K562 (cell line): ENCODE measurements at regions not wholly inside any gene's neighbourhood (a gene's known extent, or its start where the extent isn't known, plus 50 kb on each side); places are given as distances from the start of the nearest gene placed in this dataset.

ENCODE experiments used
- ARID3B ChIP-seq: fragments of 250-450 bp; sonication (Bioruptor Pico); IDR thresholded peaks from 2 replicates; pipeline ENCODE4 v1.4.0; 2020; ENCODE audit warnings: borderline replicate concordance
- CEBPG ChIP-seq, 3 experiments: fragments of 200-800 bp in 1 of 3; sonication (Bioruptor generic) in 1 of 3; sonication (generic) in 1 of 3; formaldehyde crosslinking in 1 of 3; IDR thresholded peaks in 2 of 3; conservative IDR thresholded peaks in 1 of 3; 2 replicates each; pipeline versions ENCODE4 v1.6.1 to v1.8.0; 2016 to 2022; ENCODE audit warnings: missing compliant biosample characterization in 2 of 3, missing genetic modification characterization in 2 of 3, mild to moderate bottlenecking in 1 of 3, missing genetic modification reagents in 1 of 3
- DACH1 ChIP-seq: fragments of 450-650 bp; IDR thresholded peaks from 2 replicates; pipeline ENCODE4 v1.6.1; 2018; ENCODE audit not compliant: partially characterized antibody
- EP400 ChIP-seq: fragments of 450-650 bp; IDR thresholded peaks from 2 replicates; pipeline ENCODE4 v1.6.1; 2017; ENCODE audit warnings: antibody characterized with exemption, mild to moderate bottlenecking, moderate library complexity
- HDAC1 ChIP-seq, 2 experiments: fragments of 450-650 bp; IDR thresholded peaks; 2 replicates each; pipeline ENCODE4 v1.6.1; 2016 to 2017; ENCODE audit warnings: inconsistent platforms in 1 of 2, mild to moderate bottlenecking in 1 of 2, moderate library complexity in 1 of 2
- IFI16 ChIP-seq: fragments of 250-450 bp; sonication (Bioruptor Pico); IDR thresholded peaks from 2 replicates; pipeline ENCODE4 v2.1.2; 2022; ENCODE audit warnings: mild to moderate bottlenecking, inconsistent platforms
- LARP7 ChIP-seq: fragments of 450-650 bp; IDR thresholded peaks from 2 replicates; pipeline ENCODE4 v1.6.1; 2016
- MEIS2 ChIP-seq: fragments of 450-650 bp; IDR thresholded peaks from 2 replicates; pipeline ENCODE4 v1.6.1; 2014; ENCODE audit warnings: mild to moderate bottlenecking; ENCODE audit not compliant: partially characterized antibody
- TAF9B ChIP-seq: fragments of 450-650 bp; IDR thresholded peaks from 2 replicates; pipeline ENCODE4 v1.6.1; 2018; ENCODE audit warnings: mild to moderate bottlenecking; ENCODE audit not compliant: partially characterized antibody
- THRAP3 ChIP-seq: fragments of 450-650 bp; IDR thresholded peaks from 2 replicates; pipeline ENCODE4 v1.6.1; 2016; ENCODE audit warnings: mild to moderate bottlenecking, inconsistent platforms, borderline replicate concordance
- ZNF407 ChIP-seq: fragments of 450-650 bp; IDR thresholded peaks from 2 replicates; pipeline ENCODE4 v1.6.1; 2016; ENCODE audit warnings: low read depth
- ZNF436 ChIP-seq: fragments of 250-450, 450-650 bp; sonication (Bioruptor Pico); formaldehyde crosslinking; IDR thresholded peaks from 2 replicates; pipeline ENCODE4 v1.7.0; 2020; ENCODE audit warnings: mild to moderate bottlenecking
- ZNF707 ChIP-seq: fragments of 250-450 bp; sonication (Bioruptor Pico); conservative IDR thresholded peaks from 2 replicates; pipeline ENCODE4 v1.8.0; 2022; ENCODE audit warnings: inconsistent platforms, mild to moderate bottlenecking, moderate library complexity
- ZNF740 ChIP-seq, 3 experiments: fragments of 200-800 bp in 1 of 3; sonication (Bioruptor generic) in 1 of 3; sonication (generic) in 1 of 3; formaldehyde crosslinking in 1 of 3; IDR thresholded peaks; 2 replicates each; pipeline versions ENCODE4 v1.6.1 to v1.8.0; 2016 to 2022; ENCODE audit warnings: mild to moderate bottlenecking in 2 of 3, missing compliant biosample characterization in 2 of 3, missing genetic modification characterization in 2 of 3, missing genetic modification reagents in 1 of 3
- ZZZ3 ChIP-seq: fragments of 450-650 bp; IDR thresholded peaks from 2 replicates; pipeline ENCODE4 v1.6.1; 2016; ENCODE audit warnings: antibody characterized with exemption, mild to moderate bottlenecking, moderate library complexity

- TF ChIP-seq THRAP3 = peak; percentile 84; the same call in 1 of the 2 replicates
- TF ChIP-seq IFI16 = no peak
- TF ChIP-seq MEIS2 = peak; percentile 2
- no peak for TF ChIP-seq ZNF707 (CRISPR knock-in tag)
- no peak for TF ChIP-seq ZNF740 (CRISPR knock-in tag; IDR thresholded peaks at IDR 0.05)
- TF ChIP-seq ZNF740 (tag; IDR thresholded peaks at IDR 0.05) = no peak
- peak; percentile 42 for TF ChIP-seq EP400
- TF ChIP-seq ZZZ3 = 0 out of 2 replicates have a peak, but pooled peaks have one; percentile 52
- no peak for TF ChIP-seq ARID3B
- no peak for TF ChIP-seq TAF9B
- 0 out of 4 replicates have a peak, but pooled peaks of 1 of the 2 experiments have one; percentile 22 for TF ChIP-seq HDAC1 (IDR thresholded peaks at IDR 0.05)
- TF ChIP-seq DACH1 = peak; percentile 91
- TF ChIP-seq CEBPG (CRISPR knock-in tag; IDR thresholded peaks at IDR 0.05) = no peak
- no peak for TF ChIP-seq CEBPG (tag; conservative IDR thresholded peaks at IDR 0.05 in 1 of 2, IDR thresholded peaks at IDR 0.05 in 1 of 2)
- 0 out of 2 replicates have a peak, but pooled peaks have one; percentile 40 for TF ChIP-seq LARP7
- TF ChIP-seq ZNF407 = 0 out of 2 replicates have a peak, but pooled peaks have one; percentile 25
- TF ChIP-seq ZNF436 (CRISPR knock-in tag) = no peak
Observed at GRCh38 chr7:29636009-29636351, 72.3 kb downstream of the PRR15 start (continued).
